ENCODE measurements at regions not wholly inside any gene's neighbourhood (a gene's known extent, or its start where the extent isn't known, plus 50 kb on each side); places are given as distances from the start of the nearest gene placed in this dataset.

- H3K36me3 ChIP-seq (ENCODE audit: insufficient read depth, low read length), result no peaks in the 10 kb centered on the region
Observed at GRCh38 chr11:69880041-69880825, 61.0 kb upstream of the FGF3 start.

DNA sequence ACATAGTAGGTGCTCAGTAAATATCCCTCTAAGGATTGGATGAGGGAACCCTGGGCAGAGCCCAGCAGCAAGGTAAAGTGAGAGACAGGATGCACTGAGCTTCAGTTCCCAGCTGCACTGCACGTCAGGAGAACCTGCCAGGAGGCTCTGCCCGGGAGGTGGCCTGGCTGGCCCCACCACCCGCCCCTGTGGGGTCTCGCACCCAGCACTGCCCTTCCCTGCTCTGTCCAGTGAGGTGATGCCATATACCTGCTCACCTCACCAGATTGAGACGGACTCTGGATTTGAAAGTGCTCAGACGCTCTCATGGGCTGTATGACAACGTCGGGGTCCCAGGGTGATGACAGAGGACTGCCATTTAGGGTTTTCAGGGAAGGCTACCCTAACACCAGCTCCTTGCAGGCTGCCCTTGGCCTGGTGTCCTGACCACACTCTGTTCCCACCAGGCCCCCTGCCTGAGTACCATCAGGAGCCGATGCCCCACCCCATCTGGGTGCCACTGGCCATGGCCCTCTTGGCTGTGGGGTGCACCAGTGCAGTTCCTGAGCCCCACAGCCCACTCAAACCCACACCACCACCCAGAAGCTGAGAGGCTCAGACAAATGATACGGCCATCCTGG is 61.7 kb upstream of the FGF3 start:
- H3K4me1 Mint-ChIP-seq (ENCODE audit: low read depth, unreplicated experiment), result no peaks in the 10 kb centered on the region
- Histone ChIP-seq H3K4me2 (ENCODE audit: low read length) (no peak overlapping the region), H3K9me3 (ENCODE audit: insufficient read depth, low read depth, low read length) (no peaks in the 10 kb centered on the region), H3K27me3 (ENCODE audit: insufficient read depth, low read length) (peaks cover 3% of the 10 kb centered on the region), H3K27ac (ENCODE audit: low read depth, low read length) (no peak overlapping the region), H3K4me3 (ENCODE audit: insufficient read depth, low read depth, low read length) (no peak overlapping the region), H3K9ac (ENCODE audit: low read length) (no peak overlapping the region), H3K79me2 (ENCODE audit: insufficient read depth, low read length) (no peaks in the 10 kb centered on the region), H3K4me1 (ENCODE audit: insufficient read depth, low read length) (no peaks in the 10 kb centered on the region), H4K20me1 (ENCODE audit: insufficient read depth, low read length) (no peaks in the 10 kb centered on the region), H2AFZ (ENCODE audit: low read depth, low read length) (no peak overlapping the region), H3K36me3 (ENCODE audit: insufficient read depth, low read length) (no peaks in the 10 kb centered on the region)
- TF ChIP-seq EZH2 (IDR thresholded peaks at IDR 0.05; ENCODE audit: insufficient read depth, low read length), result no peak
- FAIRE-seq, result no peak
- no peak for DNase-seq (ENCODE audit: low read depth)
- H3K27ac Mint-ChIP-seq (ENCODE audit: unreplicated experiment), result no peak overlapping the region
- H3K4me3 Mint-ChIP-seq (ENCODE audit: unreplicated experiment), result no peak overlapping the region
- peaks cover 56% of the 10 kb centered on the region for H3K27me3 Mint-ChIP-seq (ENCODE audit: low read depth, unreplicated experiment)
- no peaks in the 10 kb centered on the region for H3K9me3 Mint-ChIP-seq (ENCODE audit: unreplicated experiment)
- no peaks in the 10 kb centered on the region for H3K36me3 Mint-ChIP-seq (ENCODE audit: low read depth, unreplicated experiment)

More at GRCh38 chr11:69880041-69880825, 61.0 kb upstream of the FGF3 start:
- no peaks in the 10 kb centered on the region for H3K36me3 Mint-ChIP-seq (ENCODE audit: low read depth, unreplicated experiment)
- Histone ChIP-seq H3K4me1 (ENCODE audit: insufficient read depth, low read length) (no peaks in the 10 kb centered on the region), H4K20me1 (ENCODE audit: insufficient read depth, low read length) (no peaks in the 10 kb centered on the region), H3K4me3 (ENCODE audit: insufficient read depth, low read depth, low read length) (no peak overlapping the region), H3K4me2 (ENCODE audit: low read length) (no peak overlapping the region), H3K27ac (ENCODE audit: low read depth, low read length) (no peak overlapping the region), H3K9me3 (ENCODE audit: insufficient read depth, low read depth, low read length) (no peaks in the 10 kb centered on the region), H2AFZ (ENCODE audit: low read depth, low read length) (no peak overlapping the region), H3K79me2 (ENCODE audit: insufficient read depth, low read length) (no peaks in the 10 kb centered on the region), H3K9ac (ENCODE audit: low read length) (no peak overlapping the region), H3K27me3 (ENCODE audit: insufficient read depth, low read length) (peaks cover 6% of the 10 kb centered on the region)
- no peak for DNase-seq (ENCODE audit: low read depth)
- no peak for TF ChIP-seq EZH2 (IDR thresholded peaks at IDR 0.05; ENCODE audit: insufficient read depth, low read length)
- TF ChIP-seq, protein P1, sequence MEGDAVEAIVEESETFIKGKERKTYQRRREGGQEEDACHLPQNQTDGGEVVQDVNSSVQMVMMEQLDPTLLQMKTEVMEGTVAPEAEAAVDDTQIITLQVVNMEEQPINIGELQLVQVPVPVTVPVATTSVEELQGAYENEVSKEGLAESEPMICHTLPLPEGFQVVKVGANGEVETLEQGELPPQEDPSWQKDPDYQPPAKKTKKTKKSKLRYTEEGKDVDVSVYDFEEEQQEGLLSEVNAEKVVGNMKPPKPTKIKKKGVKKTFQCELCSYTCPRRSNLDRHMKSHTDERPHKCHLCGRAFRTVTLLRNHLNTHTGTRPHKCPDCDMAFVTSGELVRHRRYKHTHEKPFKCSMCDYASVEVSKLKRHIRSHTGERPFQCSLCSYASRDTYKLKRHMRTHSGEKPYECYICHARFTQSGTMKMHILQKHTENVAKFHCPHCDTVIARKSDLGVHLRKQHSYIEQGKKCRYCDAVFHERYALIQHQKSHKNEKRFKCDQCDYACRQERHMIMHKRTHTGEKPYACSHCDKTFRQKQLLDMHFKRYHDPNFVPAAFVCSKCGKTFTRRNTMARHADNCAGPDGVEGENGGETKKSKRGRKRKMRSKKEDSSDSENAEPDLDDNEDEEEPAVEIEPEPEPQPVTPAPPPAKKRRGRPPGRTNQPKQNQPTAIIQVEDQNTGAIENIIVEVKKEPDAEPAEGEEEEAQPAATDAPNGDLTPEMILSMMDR (IDR thresholded peaks at IDR 0.05; ENCODE audit: insufficient read depth, low read depth, low read length), result no peak
- H3K4me1 Mint-ChIP-seq (ENCODE audit: low read depth, unreplicated experiment), result no peaks in the 10 kb centered on the region
- H3K27ac Mint-ChIP-seq (ENCODE audit: unreplicated experiment), result no peak overlapping the region
- no peak for FAIRE-seq
- H3K9me3 Mint-ChIP-seq (ENCODE audit: unreplicated experiment), result no peaks in the 10 kb centered on the region
- H3K27me3 Mint-ChIP-seq (ENCODE audit: low read depth, unreplicated experiment), result peaks cover 60% of the 10 kb centered on the region
- no peak overlapping the region for H3K4me3 Mint-ChIP-seq (ENCODE audit: unreplicated experiment)

DNA sequence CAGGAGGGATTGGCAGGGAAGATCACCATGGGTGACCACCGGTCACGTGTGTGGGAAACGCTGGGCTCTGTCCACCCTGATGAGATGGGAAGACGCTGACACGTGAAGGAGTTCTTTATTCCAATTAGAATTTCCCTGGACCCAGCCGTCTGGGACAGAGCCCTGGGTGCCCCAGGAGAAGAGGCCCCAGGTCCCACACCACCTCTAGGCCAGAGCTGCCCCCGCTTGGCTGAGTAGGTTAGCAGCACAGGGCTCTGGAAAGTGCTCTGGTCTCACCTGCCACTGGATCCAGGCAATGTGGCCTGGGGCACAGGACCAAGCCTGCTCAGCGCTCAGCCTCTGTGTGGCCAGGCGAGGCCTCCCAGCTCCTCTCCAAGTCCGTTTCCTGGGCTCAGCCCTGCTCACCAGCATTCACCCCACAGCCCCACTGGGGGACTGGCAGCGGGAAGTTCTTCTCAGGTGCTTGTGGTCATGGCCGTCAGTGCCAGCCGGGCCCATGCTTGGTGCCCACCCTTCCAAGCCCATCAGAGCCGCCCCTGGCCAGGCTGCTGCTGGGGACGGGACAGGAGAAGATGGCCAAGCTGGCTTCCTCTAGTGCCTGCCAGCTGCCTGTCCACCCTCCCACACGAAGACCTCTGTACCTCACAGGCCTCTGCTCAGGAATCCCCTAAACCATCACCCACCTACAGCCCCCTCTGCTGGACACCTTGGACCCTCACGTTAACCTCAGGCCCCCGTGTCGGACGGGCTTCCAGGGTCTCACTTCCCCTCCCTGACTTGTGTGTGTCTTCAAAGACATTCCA is 62.5 kb upstream of the FGF3 start:
- Histone ChIP-seq H4K20me1 (ENCODE audit: insufficient read depth, low read length) (no peaks in the 10 kb centered on the region), H3K27me3 (ENCODE audit: insufficient read depth, low read length) (peaks cover 3% of the 10 kb centered on the region), H3K4me2 (ENCODE audit: low read length) (no peak overlapping the region), H2AFZ (ENCODE audit: low read depth, low read length) (no peak overlapping the region), H3K9me3 (ENCODE audit: insufficient read depth, low read depth, low read length) (no peaks in the 10 kb centered on the region), H3K36me3 (ENCODE audit: insufficient read depth, low read length) (no peaks in the 10 kb centered on the region), H3K27ac (ENCODE audit: low read depth, low read length) (no peak overlapping the region), H3K9ac (ENCODE audit: low read length) (no peak overlapping the region), H3K79me2 (ENCODE audit: insufficient read depth, low read length) (no peaks in the 10 kb centered on the region), H3K4me3 (ENCODE audit: insufficient read depth, low read depth, low read length) (no peak overlapping the region), H3K4me1 (ENCODE audit: insufficient read depth, low read length) (no peaks in the 10 kb centered on the region)
- DNase-seq (ENCODE audit: low read depth) (no peak), FAIRE-seq (no peak)
- H3K27me3 Mint-ChIP-seq (ENCODE audit: low read depth, unreplicated experiment), result peaks cover 49% of the 10 kb centered on the region
- H3K4me3 Mint-ChIP-seq (ENCODE audit: unreplicated experiment), result no peak overlapping the region
- H3K9me3 Mint-ChIP-seq (ENCODE audit: unreplicated experiment), result no peaks in the 10 kb centered on the region
- no peak overlapping the region for H3K27ac Mint-ChIP-seq (ENCODE audit: unreplicated experiment)
- no peaks in the 10 kb centered on the region for H3K4me1 Mint-ChIP-seq (ENCODE audit: low read depth, unreplicated experiment)
- TF ChIP-seq, protein P1 (IDR thresholded peaks at IDR 0.05; ENCODE audit: insufficient read depth, low read depth, low read length), result no peak
- TF ChIP-seq EZH2 (IDR thresholded peaks at IDR 0.05; ENCODE audit: insufficient read depth, low read length), result no peak
- H3K36me3 Mint-ChIP-seq (ENCODE audit: low read depth, unreplicated experiment), result no peaks in the 10 kb centered on the region
